OCI-LY7 (cell line): ENCODE measurements at regions not wholly inside any gene's neighbourhood (a gene's known extent, or its start where the extent isn't known, plus 50 kb on each side); places are given as distances from the start of the nearest gene placed in this dataset.

Source experiments
- BruUV-seq: library from RNA; stranded (reverse); fragments of 400-500 nt; replicated peaks from 2 replicates; lab custom pipeline; 2021; lab: Mats Ljungman, UMichigan
- CTCF ChIA-PET: fragments of 300-600 bp; sonication (Branson Sonifier 250); formaldehyde crosslinking; loops from one replicate; lab custom pipeline; 2022; ENCODE audit warnings: antibody characterized with exemption; ENCODE audit not compliant: unreplicated experiment; lab: Charles Lee
- POLR2A ChIA-PET: fragments of 300-600 bp; sonication (Branson Sonifier 250); formaldehyde crosslinking; loops from one replicate; lab custom pipeline; 2022; ENCODE audit warnings: antibody characterized with exemption; lab: Charles Lee
- DNase-seq: peaks from one replicate; pipeline ENCODE4 v3.0.0-alpha.2; 2015; ENCODE audit warnings: low spot score
- H2AFZ ChIP-seq: fragments of 200-600 bp; sonication (generic), shearing (Covaris generic); 2 replicates; pipeline ENCODE4 v1.6.1; 2014; ENCODE audit warnings: mild to moderate bottlenecking, antibody characterized with exemption, low read length, moderate library complexity
- H3K27ac ChIP-seq: fragments of 200-600 bp; sonication (generic); 2 replicates; pipeline ENCODE4 v1.5.1; 2014; ENCODE audit warnings: mixed run types, low read depth, mild to moderate bottlenecking, moderate library complexity, low read length, inconsistent platforms; ENCODE audit not compliant: poor library complexity, severe bottlenecking
- H3K36me3 ChIP-seq: fragments of 200-600 bp; sonication (generic); 2 replicates; pipeline ENCODE4 v1.6.1; 2014; ENCODE audit warnings: mild to moderate bottlenecking, antibody characterized with exemption, low read length, moderate library complexity, mixed read lengths; ENCODE audit not compliant: insufficient read depth
- H3K4me1 ChIP-seq: fragments of 200-600 bp; sonication (generic); 2 replicates; pipeline ENCODE4 v1.5.1; 2014; ENCODE audit warnings: mild to moderate bottlenecking, low read length; ENCODE audit not compliant: insufficient read depth, poor library complexity, severe bottlenecking
- H3K4me2 ChIP-seq: fragments of 200-600 bp; sonication (generic); 2 replicates; pipeline ENCODE4 v1.6.1; 2014; ENCODE audit warnings: mild to moderate bottlenecking, low read length
- H3K4me3 ChIP-seq: fragments of 200-600 bp; sonication (generic); 2 replicates; pipeline ENCODE4 v1.5.1; 2014; ENCODE audit warnings: mild to moderate bottlenecking, low read depth, low read length; ENCODE audit not compliant: poor library complexity, severe bottlenecking
- H3K79me2 ChIP-seq: fragments of 200-600 bp; sonication (generic); 2 replicates; pipeline ENCODE4 v1.6.1; 2016; ENCODE audit warnings: low read depth, mild to moderate bottlenecking, low read length, moderate library complexity, mixed read lengths; ENCODE audit not compliant: insufficient read depth
- H3K9me2 ChIP-seq: fragments of 200-600 bp; sonication (generic); 2 replicates; pipeline ENCODE4 v1.6.1; 2016; ENCODE audit warnings: mild to moderate bottlenecking, low read length, mixed read lengths; ENCODE audit not compliant: insufficient read depth
- H3K9me3 ChIP-seq: fragments of 200-600 bp; sonication (generic); 2 replicates; pipeline ENCODE4 v1.6.1; 2014; ENCODE audit warnings: mild to moderate bottlenecking, mixed run types, low read length, mixed read lengths
- H4K20me1 ChIP-seq: fragments of 200-600 bp; sonication (generic); 2 replicates; pipeline ENCODE4 v1.6.1; 2014; ENCODE audit warnings: mild to moderate bottlenecking, antibody characterized with exemption, low read length, moderate library complexity, mixed read lengths; ENCODE audit not compliant: insufficient read depth
- EZH2phosphoT487 ChIP-seq: fragments of 200-600 bp; sonication (generic); IDR thresholded peaks from 2 replicates; pipeline ENCODE4 v1.6.1; 2018; ENCODE audit warnings: low read depth, borderline replicate concordance, mild to moderate bottlenecking, mixed run types, antibody characterized with exemption, low read length, moderate library complexity, mixed read lengths
- intact Hi-C: fragments of 100-400 bp; cut with micrococcal nuclease; formaldehyde crosslinking; loops from one replicate; pipeline ENCODE4 v1.10.0; 2022; ENCODE audit not compliant: unreplicated experiment
- TF ChIP-seq, protein P1 (sequence below): fragments of 200-600 bp; sonication (generic); conservative IDR thresholded peaks from 2 replicates; pipeline ENCODE4 v1.5.1; 2014; ENCODE audit warnings: mild to moderate bottlenecking, antibody characterized with exemption, low read length, moderate library complexity, mixed read lengths

DNA sequence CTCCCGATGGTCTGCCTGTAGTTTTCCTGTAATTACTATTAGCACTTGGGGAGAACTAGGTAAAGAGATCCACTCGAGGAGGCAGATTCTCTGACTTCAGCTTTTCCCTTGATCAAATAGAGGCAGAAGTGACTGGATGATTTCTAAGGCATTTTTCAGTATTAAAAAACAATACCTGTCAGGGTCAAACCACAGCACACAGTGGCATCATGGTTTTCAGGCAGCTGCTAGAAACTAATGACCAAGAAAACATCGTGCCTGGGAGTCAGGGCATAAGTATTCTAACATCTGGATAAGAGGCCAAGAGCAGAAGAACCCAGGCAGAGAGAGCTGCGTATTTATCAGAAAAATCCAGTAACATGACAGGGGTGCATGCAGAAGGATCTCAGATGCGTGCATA is 419.9 kb downstream of the TUSC7 start:
- DNase-seq: no peak

DNA sequence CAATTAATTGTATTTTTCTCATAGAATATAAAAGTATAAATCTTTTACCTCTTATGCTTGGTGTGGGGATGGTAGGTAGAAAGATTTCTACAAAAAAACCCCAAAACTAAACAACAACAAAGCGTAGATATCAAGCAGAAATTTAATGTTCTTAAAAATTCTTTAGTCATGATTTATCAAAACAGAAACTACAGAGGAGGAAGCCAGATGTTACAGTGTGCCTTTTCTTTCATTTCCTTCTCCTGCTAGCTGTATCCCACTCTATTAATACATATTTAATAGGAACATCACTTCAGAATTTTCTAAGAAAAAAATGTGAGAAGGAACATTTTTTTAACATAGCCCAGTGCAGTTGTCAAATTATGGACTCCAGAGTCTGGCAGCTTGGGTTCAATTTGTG is 420.6 kb downstream of the TUSC7 start:
- Histone ChIP-seq H2AFZ (no peak overlapping the region), H3K4me1 (no peaks in the 10 kb centered on the region), H3K36me3 (no peaks in the 10 kb centered on the region), H3K79me2 (no peaks in the 10 kb centered on the region), H3K9me2 (no peaks in the 10 kb centered on the region), H3K4me2 (no peak overlapping the region), H4K20me1 (no peaks in the 10 kb centered on the region), H3K27ac (no peak overlapping the region), H3K4me3 (no peak overlapping the region), H3K9me3 (no peaks in the 10 kb centered on the region)
- intact Hi-C loops: no loop called here
- no peak for DNase-seq
- no TSS peak for BruUV-seq
- TF ChIP-seq, protein P1, sequence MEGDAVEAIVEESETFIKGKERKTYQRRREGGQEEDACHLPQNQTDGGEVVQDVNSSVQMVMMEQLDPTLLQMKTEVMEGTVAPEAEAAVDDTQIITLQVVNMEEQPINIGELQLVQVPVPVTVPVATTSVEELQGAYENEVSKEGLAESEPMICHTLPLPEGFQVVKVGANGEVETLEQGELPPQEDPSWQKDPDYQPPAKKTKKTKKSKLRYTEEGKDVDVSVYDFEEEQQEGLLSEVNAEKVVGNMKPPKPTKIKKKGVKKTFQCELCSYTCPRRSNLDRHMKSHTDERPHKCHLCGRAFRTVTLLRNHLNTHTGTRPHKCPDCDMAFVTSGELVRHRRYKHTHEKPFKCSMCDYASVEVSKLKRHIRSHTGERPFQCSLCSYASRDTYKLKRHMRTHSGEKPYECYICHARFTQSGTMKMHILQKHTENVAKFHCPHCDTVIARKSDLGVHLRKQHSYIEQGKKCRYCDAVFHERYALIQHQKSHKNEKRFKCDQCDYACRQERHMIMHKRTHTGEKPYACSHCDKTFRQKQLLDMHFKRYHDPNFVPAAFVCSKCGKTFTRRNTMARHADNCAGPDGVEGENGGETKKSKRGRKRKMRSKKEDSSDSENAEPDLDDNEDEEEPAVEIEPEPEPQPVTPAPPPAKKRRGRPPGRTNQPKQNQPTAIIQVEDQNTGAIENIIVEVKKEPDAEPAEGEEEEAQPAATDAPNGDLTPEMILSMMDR: no peak
- no peak for TF ChIP-seq EZH2phosphoT487
- ChIA-PET CTCF (no interaction called here), POLR2A (interaction anchor here (0.8 kb wide), 1 partner anchor 164 kb away, joined by 3 read pairs; no protein-coding TSS in a partner anchor)

More for the DNA sequence above, 419.9 kb downstream of the TUSC7 start:
- H3K9me3 ChIP-seq: no peaks in the 10 kb centered on the region
- ChIA-PET CTCF (no interaction called here), POLR2A (interaction anchor here (0.7 to 0.8 kb wide), 2 partner anchors 163 to 177 kb away, joined by 3 read pairs; no protein-coding TSS in a partner anchor)
- H3K4me2 ChIP-seq: no peak overlapping the region
- H3K9me2 ChIP-seq: no peaks in the 10 kb centered on the region
- BruUV-seq: no TSS peak
- H3K4me3 ChIP-seq: no peak overlapping the region
- H4K20me1 ChIP-seq: no peaks in the 10 kb centered on the region
- TF ChIP-seq EZH2phosphoT487: no peak
- TF ChIP-seq, protein P1: no peak
- no peaks in the 10 kb centered on the region for H3K4me1 ChIP-seq
- no peak overlapping the region for H3K27ac ChIP-seq
- no peaks in the 10 kb centered on the region for H3K79me2 ChIP-seq
- no peaks in the 10 kb centered on the region for H3K36me3 ChIP-seq
- intact Hi-C loops: no loop called here
- no peak overlapping the region for H2AFZ ChIP-seq

DNA sequence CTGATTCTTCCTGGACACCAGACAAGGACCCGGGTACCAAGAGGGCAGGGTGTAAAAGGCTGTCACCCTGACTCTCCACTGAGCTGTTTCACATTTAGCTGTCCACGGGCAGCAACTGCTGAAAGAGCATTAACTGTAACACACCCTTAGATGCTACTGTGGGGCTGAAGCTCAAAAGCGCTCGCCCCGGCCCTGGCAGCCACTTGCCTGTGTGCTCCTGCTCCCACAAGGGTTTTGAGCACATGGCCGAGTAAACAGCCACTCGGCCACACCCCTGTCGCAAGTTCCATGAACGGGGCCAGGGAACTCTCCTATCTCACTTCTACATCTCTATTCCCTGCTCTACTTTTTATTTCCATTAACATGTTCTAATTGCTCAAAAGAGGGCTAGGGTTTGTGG is 421.7 kb downstream of the TUSC7 start:
- CTCF ChIA-PET: no interaction called here
- Histone ChIP-seq H3K4me1 (no peaks in the 10 kb centered on the region), H2AFZ (no peak overlapping the region), H4K20me1 (no peaks in the 10 kb centered on the region), H3K9me3 (no peaks in the 10 kb centered on the region), H3K9me2 (no peaks in the 10 kb centered on the region), H3K36me3 (no peaks in the 10 kb centered on the region), H3K4me2 (no peak overlapping the region), H3K79me2 (no peaks in the 10 kb centered on the region), H3K27ac (no peak overlapping the region), H3K4me3 (no peak overlapping the region)
- intact Hi-C loops: no loop called here
- no peak for DNase-seq
- BruUV-seq: no TSS peak
- TF ChIP-seq, protein P1: no peak
- no peak for TF ChIP-seq EZH2phosphoT487
- POLR2A ChIA-PET: interaction anchor here (0.8 kb wide), 1 partner anchor 1116 kb away, joined by 3 read pairs; no protein-coding TSS in a partner anchor
